ENCODE measurements at regions not wholly inside any gene's neighbourhood (a gene's known extent, or its start where the extent isn't known, plus 50 kb on each side); places are given as distances from the start of the nearest gene placed in this dataset.
A peak's percentile ranks its signal among the peaks of the same experiment; 100 is the strongest.
"Not testable (repeated sequence)": the region's sequence is repeated elsewhere in the genome, so short reads cannot be mapped to it uniquely, and the experiment has no call there.

- DNase-seq (ENCODE audit: low read depth), result no peak
- TF ChIP-seq CTCF (conservative IDR thresholded peaks at IDR 0.05; ENCODE audit: low read length), result no peak
- no peak overlapping the region for H3K4me3 ChIP-seq (ENCODE audit: low read length)
These were observed 184.3 kb upstream of the HMCN1 start for GRCh38 chr1:185549906-185550305.

GRCh38 chr1:185546029-185546428 is 188.2 kb upstream of the HMCN1 start:
- no peak for DNase-seq (ENCODE audit: low read depth)
- TF ChIP-seq CTCF (conservative IDR thresholded peaks at IDR 0.05; ENCODE audit: low read length), result no peak
- no peak overlapping the region for H3K4me3 ChIP-seq (ENCODE audit: low read length)

GRCh38 chr1:185541871-185542301 is 192.3 kb upstream of the HMCN1 start:
- DNase-seq (ENCODE audit: low read depth), result peak; percentile 89
- H3K4me3 ChIP-seq (ENCODE audit: low read length), result no peak overlapping the region
- no peak for TF ChIP-seq CTCF (conservative IDR thresholded peaks at IDR 0.05; ENCODE audit: low read length)

- DNase-seq (ENCODE audit: low read depth), result no peak
- no peak overlapping the region for H3K4me3 ChIP-seq (ENCODE audit: low read length)
- TF ChIP-seq CTCF (conservative IDR thresholded peaks at IDR 0.05; ENCODE audit: low read length), result no peak
These were observed 193.9 kb upstream of the HMCN1 start for GRCh38 chr1:185540295-185540694.

- H3K4me3 ChIP-seq (ENCODE audit: low read length), result no peak overlapping the region
- DNase-seq (ENCODE audit: low read depth), result peak; percentile 31
- TF ChIP-seq CTCF (conservative IDR thresholded peaks at IDR 0.05; ENCODE audit: low read length), result no peak
These were observed 194.8 kb upstream of the HMCN1 start for GRCh38 chr1:185539277-185539943.

GRCh38 chr1:185538309-185538898 is 195.8 kb upstream of the HMCN1 start:
- not testable (repeated sequence) for H3K4me3 ChIP-seq (ENCODE audit: low read length); DNase-seq (ENCODE audit: low read depth)

- H3K4me3 ChIP-seq (ENCODE audit: low read length), result no peak overlapping the region
- DNase-seq (ENCODE audit: low read depth), result no peak
- TF ChIP-seq CTCF (conservative IDR thresholded peaks at IDR 0.05; ENCODE audit: low read length), result no peak
These were observed 196.6 kb upstream of the HMCN1 start for GRCh38 chr1:185537596-185537995.

Measured in AG10803 (cell line).